ENCODE measurements at regions not wholly inside any gene's neighbourhood (a gene's known extent, or its start where the extent isn't known, plus 50 kb on each side); places are given as distances from the start of the nearest gene placed in this dataset.

DNA sequence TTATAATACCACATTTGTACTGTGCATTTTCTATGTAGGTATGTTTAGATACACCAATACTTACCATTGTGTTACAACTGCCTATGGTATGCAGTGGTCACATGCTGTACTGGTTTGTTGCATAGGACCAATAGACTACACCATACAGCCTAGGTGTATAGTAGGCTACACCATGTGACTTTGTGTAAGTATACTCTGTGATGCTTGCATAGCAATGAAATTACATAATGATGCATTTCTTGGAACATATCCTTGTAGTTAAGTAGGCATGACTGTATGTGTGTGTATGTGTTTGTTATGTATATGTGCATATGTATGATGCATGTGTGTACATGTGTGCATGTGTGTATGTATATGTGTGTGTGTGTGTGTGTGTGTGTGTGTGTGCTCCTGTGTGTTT is 157.6 kb downstream of the TDRD15 start:
- no peak for DNase-seq (ENCODE audit: low read depth in 2 of 2, low spot score in 1 of 2)

DNA sequence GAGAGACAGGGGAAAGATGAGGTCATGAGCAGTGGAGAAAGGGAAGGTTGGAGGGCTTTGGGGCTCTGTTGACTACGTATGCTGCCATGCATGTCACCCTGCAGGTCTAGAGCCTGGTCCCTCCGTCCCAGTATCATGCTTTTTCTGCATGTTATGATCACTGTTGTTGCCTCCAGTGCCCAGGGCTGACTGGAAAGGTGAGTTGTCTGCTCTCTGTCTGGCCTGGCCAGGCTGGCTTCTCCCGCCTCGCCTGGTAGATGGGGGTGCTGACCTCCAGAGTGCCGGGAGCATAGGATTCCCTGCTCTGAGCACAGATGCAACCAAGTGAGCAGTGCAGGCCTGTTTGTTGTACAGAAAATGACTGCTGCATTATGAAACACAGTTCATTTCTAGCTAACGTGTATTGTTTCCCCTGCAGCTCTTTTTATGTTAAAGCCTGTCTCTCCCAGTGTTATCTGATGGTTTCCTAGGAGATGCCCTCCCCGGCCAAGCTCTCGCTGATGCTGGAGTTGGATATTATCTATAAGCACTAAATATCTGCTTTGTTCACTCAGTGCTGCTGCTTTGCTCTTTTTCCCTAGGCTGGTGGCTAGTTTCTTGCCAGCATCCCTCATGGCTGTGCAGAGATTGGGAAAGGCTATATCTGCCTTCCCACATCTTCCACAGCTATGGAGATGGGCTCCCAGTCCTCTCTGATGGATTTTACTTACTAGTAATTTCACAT is 158.2 kb downstream of the TDRD15 start:
- DNase-seq (ENCODE audit: low read depth in 2 of 2, low spot score in 1 of 2) = no peak

DNA sequence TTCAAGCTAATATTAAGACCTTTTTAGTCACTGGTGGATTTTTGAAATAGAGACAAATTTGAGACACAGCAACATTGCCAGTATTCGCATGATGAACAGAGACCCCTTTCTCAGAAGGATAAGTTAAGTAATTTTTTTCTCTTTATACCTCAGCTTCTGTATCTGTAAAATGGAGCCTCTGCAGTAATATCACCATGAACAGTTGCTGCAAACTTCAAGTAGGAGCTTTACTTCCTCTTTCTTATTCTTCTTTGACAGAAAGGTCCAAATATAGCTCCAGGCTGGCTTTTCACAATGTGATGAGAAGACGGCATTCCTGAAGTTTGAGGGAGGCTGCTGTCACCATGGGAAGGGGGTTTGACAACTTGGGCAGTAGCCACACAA is 158.7 kb downstream of the TDRD15 start:
- no peak for DNase-seq (ENCODE audit: low read depth in 2 of 2, low spot score in 1 of 2)

DNA sequence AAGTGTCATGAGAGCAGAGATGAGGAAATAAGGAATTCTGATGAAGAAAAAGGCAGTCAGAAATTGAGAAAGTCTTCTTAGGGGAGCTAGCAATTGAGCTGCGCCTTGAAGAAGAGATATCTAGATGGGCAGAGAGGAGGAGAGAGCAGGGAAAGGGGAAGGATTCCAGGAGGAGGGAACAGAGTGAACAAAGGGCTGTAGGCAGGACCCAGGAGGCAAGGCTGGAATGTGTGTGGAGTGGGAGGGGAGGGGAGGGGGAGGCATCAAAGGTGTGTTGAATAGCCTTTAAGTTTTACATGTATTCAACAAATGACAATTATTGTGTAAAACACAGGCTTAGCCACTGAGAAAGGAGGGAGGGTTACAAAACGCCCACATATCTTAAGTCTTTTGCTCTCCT is 164.5 kb downstream of the TDRD15 start:
- no peak for DNase-seq (ENCODE audit: low read depth in 2 of 2, low spot score in 1 of 2)

DNA sequence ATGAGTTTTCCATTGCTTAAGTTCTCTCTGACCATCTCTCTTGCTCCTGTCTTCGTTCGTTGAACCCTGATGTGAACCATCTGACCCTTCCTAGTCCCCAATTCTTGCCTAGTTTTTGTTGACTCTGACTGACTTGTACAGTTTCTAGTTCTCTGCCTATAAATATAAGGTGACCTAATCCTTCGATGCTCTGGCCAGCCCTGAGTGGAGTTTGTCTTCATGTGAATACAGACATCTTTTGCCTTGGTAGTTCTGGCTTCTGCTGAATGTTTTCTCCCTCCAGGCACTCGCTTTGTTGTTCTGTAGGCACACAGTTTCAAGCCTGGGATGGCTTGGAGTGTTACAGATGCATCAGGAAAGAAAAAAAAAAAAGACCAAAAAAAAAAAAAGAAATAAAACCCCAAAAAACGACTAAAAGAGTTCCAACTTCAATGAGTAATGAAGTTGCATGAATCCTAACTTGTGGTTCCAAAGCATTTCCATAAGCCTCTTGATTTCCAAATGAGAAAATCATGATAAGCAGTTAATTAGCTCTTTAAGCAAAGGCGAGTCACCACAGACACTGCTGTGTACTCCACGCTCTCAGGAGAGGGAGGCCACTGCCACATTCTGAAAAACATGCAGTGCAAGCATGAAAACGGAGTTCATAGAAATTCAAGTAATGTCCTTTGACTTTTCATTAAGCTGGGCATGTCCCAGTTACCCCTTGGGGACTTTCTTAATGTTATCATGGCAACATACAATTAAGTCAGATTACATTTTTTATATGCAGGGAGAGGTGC is 165.2 kb downstream of the TDRD15 start:
- no peak for DNase-seq (ENCODE audit: low read depth in 2 of 2, low spot score in 1 of 2)

DNA sequence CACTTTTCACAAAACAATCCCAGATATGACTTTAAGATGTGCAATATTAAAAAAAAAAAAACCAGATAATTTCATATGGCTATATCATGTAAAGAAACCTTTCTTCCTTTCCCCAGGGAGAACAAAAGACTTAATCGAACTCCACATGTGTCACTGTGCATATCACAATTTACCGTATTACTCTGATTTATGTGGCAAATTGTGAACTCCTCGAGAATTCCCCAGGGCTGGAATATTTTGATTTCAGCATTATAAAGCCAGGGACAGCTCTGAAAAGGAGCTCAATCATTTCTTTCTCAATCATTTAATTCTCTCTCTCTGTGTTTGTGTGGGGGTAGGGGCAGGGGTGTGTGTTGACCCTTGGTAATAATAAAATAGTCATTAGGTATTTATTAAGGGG is 165.8 kb downstream of the TDRD15 start:
- no peak for DNase-seq (ENCODE audit: low read depth in 2 of 2, low spot score in 1 of 2)

DNA sequence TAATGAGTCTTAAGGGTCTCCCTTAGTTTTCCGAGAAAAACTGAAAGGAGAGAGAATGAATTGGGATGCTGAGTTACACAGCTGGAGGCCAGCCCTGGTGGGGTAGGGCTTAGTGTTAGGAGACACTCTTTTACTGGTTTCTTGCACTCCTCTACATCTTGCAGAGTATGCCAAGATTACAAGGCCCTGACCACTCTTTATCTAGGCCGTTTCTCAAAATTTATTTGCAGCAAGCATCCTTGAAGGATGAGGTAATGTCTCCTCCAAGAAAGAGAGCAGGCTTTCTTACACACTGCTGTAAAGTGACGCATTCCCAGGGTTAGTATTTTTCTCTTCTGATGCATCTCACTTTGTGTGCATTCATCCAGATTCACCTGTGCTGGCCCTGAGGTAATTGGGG is 166.2 kb downstream of the TDRD15 start:
- no peak for DNase-seq (ENCODE audit: low read depth in 2 of 2, low spot score in 1 of 2)

DNA sequence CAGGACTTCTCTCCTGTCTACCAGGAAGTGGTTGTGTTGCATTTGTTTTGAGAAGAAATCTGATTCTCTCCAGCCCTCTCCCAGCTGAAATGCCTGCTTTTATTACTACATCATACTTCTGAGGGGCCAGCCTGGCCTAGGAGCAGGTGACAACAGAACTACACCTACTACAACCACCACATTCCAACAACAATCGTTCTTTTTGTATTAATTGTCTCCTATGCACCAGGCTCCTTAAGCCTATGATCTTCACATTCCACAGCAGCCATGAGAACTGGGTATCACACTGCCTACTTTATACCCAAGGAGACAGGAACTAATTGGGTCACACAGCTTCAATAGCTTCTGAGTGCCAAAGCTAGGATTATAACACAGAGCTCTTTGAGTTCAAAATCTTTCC is 167.7 kb downstream of the TDRD15 start:
- DNase-seq (ENCODE audit: low read depth in 2 of 2, low spot score in 1 of 2) = no peak

DNA sequence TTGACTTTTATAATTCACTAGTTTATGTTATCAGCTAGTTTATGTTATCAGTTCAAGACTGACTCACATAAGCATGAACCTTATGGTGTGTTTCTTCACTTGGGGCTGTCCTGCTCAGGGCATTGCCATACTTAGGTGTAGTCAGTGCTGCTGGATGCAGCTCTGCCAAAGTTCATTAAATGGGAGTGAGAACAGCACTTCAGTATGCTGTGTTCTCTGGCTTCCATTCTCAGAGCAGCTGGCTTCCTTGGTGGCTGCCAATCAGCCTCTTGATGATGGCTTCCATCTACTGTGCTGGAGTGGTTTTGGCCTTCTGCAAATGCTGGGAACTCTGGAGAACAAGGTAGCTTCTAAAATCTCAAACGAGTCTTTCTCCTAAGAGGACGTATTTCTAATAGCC is 170.7 kb downstream of the TDRD15 start:
- DNase-seq (ENCODE audit: low read depth in 2 of 2, low spot score in 1 of 2) = no peak

DNA sequence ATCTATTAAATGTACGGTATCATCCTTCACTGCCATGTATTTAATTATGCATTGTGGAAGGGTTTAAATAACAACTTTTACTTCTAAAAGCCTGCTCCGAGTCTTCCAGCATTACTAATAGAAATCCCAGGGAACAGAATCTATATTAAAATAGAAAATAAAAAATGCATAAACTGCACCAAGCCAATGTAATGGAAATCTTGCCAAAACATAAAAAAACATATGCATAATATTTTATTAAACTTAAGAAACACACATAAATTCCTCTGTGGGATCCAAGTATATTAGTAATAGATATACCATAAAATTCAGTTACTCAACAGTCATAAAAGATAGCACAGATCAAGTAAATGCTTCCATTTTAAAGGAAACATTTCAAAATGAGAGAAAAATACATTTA is 175.6 kb downstream of the TDRD15 start:
- DNase-seq (ENCODE audit: low read depth in 2 of 2, low spot score in 1 of 2) = no peak

DNA sequence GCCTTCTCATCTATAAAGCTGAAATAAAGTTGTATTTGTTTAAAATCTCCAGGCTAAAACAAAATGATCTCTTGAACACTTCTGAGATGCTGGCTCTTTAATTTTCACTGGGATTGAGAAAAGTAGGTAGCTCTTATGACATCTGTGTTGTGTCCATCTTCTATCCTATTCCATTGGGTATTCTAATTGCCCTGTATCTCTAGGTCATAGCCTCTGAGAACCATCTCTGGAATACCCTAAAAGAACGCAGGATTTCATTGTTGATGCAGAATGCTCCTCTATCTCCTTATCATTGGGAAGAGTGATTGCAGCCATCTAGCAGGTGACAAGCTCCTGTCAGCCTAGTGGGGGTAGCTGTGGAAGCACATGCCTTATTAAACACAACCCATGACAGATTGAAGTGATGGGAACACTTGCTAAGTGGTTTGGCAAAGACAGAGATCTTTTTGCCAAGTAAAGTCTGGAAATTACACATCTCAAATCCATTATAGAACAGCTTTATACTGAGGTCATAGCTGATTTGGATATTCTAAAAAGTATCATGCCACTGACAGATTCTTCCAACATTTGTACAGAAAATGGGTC is 178.2 kb downstream of the TDRD15 start:
- DNase-seq (ENCODE audit: low read depth in 2 of 2, low spot score in 1 of 2) = no peak

DNA sequence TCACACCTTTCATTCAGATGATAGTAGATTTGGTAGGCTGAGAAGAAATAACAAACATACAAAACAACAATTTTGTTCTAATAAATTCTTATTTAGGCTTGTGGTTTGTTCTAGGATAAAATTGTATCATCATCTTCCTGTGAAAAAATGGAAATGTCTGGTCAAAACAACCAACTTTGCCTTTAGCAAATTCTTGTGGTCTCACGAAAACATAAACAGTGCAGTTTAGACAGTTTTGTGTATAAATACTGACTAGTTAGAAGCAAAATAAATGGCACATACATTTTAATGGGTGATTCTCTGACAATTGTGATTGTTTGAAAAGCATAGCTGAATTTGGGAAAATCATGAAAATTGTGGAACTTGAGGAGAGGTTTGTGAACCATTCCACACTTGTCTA is 180.1 kb downstream of the TDRD15 start:
- DNase-seq (ENCODE audit: low read depth in 2 of 2, low spot score in 1 of 2) = no peak

DNA sequence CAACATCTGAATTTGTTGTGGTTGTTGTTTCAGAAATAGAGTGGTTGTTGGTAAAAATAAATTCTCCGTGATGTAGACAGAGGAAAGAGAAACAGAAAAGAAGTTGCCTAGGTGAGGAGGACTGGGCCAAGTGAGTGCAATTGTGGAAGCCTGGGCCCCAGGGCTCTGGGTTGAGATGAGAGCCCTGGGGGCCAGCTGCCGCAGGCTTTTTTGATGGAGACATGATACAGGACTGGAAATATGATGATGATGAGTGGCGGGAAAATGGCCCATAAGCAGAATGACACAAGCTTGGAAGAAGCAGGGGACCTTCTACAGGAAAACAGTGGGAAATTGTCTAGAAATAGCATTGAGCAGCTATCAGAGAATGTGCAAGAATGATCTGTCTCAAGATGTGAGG is 181.8 kb downstream of the TDRD15 start:
- DNase-seq (ENCODE audit: low read depth in 2 of 2, low spot score in 1 of 2) = no peak

DNA sequence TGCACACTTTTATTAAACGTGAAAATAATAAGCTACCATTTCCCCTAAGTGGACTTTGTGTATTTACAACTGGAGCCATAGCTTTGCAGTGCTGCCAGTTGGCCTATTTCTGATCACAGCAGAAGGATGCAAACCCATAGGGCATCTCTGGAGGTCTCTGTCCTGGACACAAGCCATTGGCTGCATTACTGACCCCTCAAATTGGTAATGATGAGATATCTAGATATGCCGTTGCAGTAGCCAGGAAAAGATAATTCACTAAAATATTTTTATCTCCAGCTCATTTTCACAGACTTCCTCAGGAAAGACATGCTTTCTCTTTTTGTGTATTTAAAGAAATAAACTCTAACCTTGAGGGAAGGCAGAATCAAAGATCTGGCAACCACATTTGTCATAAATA is 182.5 kb downstream of the TDRD15 start:
- no peak for DNase-seq (ENCODE audit: low read depth in 2 of 2, low spot score in 1 of 2)

DNA sequence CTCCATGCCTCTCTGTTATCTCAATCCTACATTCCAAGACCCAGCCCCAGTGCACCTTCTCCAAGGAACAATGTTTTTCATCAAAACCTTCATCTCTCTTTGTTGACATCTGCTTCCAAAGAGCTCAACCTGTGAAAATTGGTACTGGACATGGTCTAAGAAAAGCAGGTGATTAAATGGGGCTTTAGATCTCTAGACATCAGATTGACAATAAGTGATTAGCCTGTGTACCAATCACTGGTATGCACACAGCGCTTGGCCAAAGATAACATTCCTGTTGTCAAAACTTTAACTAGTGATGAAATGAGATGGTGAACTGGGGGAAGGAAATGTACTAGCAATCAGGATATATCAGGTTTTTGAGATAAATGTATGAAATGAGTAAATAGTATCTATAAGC is 183.3 kb downstream of the TDRD15 start:
- no peak for DNase-seq (ENCODE audit: low read depth in 2 of 2, low spot score in 1 of 2)

DNA sequence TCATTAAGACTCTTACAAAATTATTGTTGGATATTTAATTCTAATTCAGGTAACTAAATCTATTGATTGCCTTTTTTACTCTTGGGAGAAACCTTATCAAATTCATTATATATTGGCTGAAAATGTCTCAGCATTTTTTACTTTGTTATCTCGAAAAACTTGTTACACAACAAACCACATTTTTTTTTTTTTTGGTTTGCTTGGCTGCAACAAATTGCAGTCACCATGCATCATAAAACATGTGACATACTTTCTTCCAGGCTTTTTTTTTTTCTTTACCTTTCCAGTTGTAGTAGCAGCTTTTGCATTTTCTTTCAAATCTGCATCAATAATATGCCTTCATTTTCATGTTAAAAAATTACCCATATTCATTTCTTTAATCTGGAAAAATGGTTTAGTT is 186.7 kb downstream of the TDRD15 start:
- no peak for DNase-seq (ENCODE audit: low read depth in 2 of 2, low spot score in 1 of 2)

DNA sequence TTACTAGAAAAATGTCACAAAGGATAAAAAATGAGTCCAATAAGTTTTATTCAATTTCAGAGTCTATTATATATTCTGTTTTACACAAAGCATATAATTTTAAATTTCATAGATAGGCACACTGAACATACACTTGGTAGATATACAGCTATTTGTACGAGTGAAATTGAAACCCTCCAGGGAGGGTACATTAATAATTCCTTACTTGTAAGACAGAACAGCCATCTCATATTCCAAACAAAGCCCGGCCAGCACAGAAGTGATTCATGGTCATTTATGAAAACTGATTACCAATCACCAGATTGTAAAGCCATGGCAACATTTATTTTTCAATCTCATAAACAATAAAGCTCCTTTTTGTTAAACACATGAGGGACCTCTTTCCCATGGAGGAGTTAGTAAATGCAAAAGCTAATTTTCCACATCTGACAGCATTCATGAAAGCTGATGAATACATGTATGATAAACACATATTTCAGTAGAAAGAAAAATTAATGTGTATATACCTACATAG is 190.6 kb downstream of the TDRD15 start:
- no peak for DNase-seq (ENCODE audit: low read depth in 2 of 2, low spot score in 1 of 2)

DNA sequence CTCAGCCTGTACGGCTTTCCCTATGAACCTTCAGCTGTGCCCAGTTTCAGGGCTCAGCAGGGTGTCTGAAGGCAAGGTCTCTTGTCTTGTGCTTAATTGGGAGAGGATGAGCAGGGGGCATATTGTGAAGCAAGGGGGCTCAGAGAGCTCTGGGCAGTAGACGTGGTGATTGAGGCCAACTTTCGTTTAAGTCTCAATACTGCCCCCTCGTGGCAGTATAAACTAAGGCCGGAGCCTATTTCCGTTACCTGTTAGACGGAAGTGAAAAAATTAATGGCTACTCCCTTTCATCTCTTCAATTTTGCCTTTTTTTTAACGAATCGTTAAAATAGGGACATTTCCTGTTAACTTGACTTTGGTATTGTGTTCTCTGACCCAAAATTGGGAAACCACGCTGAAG is 193.4 kb downstream of the TDRD15 start:
- no peak for DNase-seq (ENCODE audit: low read depth in 2 of 2, low spot score in 1 of 2)

DNA sequence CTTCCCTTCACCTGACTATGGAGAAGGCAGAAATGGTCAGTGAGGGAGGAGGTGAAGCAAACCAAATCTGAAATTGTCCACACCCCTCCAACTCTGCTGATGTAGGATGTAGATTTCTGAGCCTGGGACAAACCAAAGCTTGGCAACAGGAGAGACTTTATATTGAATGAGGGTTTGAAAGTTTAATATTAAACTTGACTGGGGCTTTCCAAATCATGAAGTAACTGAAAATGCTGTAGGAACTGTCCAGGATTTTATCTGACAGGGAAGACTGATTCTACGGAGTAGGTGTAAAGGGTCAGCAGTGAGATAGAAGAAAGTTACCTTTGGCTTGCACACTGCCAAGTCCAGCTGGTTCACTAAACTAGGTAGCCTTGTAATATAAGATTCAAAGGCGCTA is 194.5 kb downstream of the TDRD15 start:
- no peak for DNase-seq (ENCODE audit: low read depth in 2 of 2, low spot score in 1 of 2)

DNA sequence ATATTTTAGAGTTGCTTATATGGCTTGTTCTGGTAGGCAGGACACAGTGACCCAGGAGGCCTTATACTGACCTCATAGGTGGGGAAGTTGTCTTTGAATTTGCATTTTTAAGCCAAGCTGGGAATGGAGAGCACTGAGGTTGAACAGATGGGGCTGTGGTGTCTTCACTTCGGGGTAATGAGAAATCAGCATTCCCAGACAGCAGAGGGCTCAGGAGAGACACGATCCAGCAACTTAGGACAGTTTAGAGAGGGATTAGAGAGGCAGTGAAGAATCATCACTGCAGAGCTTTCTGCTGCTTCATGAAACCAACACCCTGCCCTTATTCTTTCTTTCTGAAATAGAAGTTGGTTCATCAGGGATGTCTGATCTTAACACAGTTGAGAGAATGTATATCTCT is 202.4 kb downstream of the TDRD15 start:
- DNase-seq (ENCODE audit: low read depth in 2 of 2, low spot score in 1 of 2) = no peak

DNA sequence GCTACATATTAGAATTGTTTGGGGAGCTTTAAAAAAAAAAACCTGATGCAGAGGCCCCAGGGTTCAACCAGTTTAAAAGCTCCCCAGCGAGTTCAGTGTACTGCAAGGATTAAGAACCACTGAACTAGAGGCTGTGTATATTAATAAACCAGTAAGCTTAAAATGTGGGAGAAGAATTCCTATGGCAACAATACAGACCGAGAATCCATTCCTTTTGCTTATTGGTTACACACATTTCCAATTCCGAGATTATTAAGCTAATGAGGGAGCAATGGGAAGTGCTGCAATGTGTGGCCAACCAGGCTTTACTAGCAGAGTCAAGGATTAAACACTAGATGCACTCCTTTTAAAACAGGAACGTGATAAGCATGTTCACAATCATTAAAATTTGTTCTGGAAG is 204.4 kb downstream of the TDRD15 start:
- no peak for DNase-seq (ENCODE audit: low read depth in 2 of 2, low spot score in 1 of 2)

DNA sequence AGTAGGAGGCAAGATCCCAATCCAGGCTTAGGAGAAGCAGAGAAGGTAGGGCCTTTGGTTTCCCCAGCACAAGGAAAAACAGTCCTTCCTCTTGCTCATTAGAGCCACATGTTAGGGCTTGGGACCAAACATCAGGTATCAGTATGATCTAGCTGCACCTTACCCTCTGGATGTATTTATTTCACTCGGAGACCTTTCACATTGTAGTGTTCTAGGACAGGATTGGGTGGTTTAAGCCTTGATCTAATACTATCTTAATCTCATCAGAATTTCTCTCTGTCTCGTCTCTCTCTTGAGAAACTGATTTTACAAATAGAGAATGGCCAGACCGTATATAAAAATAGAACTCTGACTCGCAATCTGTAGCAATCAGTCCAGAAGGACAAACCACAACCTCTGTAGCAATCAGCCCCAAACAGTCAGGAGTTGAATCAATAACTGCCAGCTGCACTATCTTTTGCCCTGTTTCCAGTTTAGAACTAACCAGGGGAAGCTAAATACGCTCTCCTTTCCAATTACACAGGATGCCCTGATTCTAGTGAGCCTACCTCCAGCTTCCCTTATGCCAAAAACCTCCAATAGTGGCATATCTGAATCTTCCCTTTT is 207.1 kb downstream of the TDRD15 start:
- no peak for DNase-seq (ENCODE audit: low read depth in 2 of 2, low spot score in 1 of 2)
